HEK293 (cell line): ENCODE measurements at regions not wholly inside any gene's neighbourhood (a gene's known extent, or its start where the extent isn't known, plus 50 kb on each side); places are given as distances from the start of the nearest gene placed in this dataset.

Experiments used
- CTCF ChIP-seq: fragments of 450-650 bp; formaldehyde crosslinking; IDR thresholded peaks from 2 replicates; pipeline ENCODE4 v1.5.1; 2016; ENCODE audit warnings: missing biosample characterization, missing genetic modification characterization
- HOXD13 ChIP-seq: sonication (generic); formaldehyde crosslinking; IDR thresholded peaks from 2 replicates; pipeline ENCODE4 v1.8.0; 2022; ENCODE audit warnings: missing genetic modification reagents, borderline replicate concordance
- PRDM1 ChIP-seq: fragments of 450-650 bp; formaldehyde crosslinking; IDR thresholded peaks from 2 replicates; pipeline ENCODE4; 2016; ENCODE audit warnings: missing biosample characterization, missing genetic modification characterization
- ZBTB44 ChIP-seq: fragments of 450-650 bp; IDR thresholded peaks from 2 replicates; pipeline ENCODE4 v1.5.1; 2018; ENCODE audit warnings: missing biosample characterization, mild to moderate bottlenecking, missing genetic modification characterization
- ZBTB7A ChIP-seq: fragments of 450-650 bp; formaldehyde crosslinking; IDR thresholded peaks from 2 replicates; pipeline ENCODE4 v1.5.1; 2016; ENCODE audit warnings: low read depth, missing biosample characterization, missing genetic modification characterization
- ZNF16 ChIP-seq: fragments of 450-650 bp; formaldehyde crosslinking; IDR thresholded peaks from 2 replicates; pipeline ENCODE4 v1.5.1; 2016; ENCODE audit warnings: low read depth, missing biosample characterization, missing genetic modification characterization
- ZNF211 ChIP-seq: fragments of 450-650 bp; formaldehyde crosslinking; IDR thresholded peaks from 2 replicates; pipeline ENCODE4 v1.5.1; 2016; ENCODE audit warnings: low read depth, missing biosample characterization, missing genetic modification characterization
- ZNF23 ChIP-seq: fragments of 450-650 bp; formaldehyde crosslinking; IDR thresholded peaks from 2 replicates; pipeline ENCODE4 v1.5.1; 2016; ENCODE audit warnings: missing biosample characterization, missing genetic modification characterization, borderline replicate concordance
- ZNF274 ChIP-seq, 2 experiments: fragments of 200-500 bp in 1 of 2; fragments of 450-650 bp in 1 of 2; sonication (Bioruptor generic) in 1 of 2; formaldehyde crosslinking in 1 of 2; IDR thresholded peaks; 2 replicates each; pipeline versions ENCODE4 v1.5.1 to v1.6.1; 2014 to 2016; ENCODE audit warnings: borderline replicate concordance in 1 of 2, inconsistent platforms in 1 of 2, low read length in 1 of 2, missing biosample characterization in 1 of 2, missing genetic modification characterization in 1 of 2
- ZNF558 ChIP-seq: fragments of 450-650 bp; formaldehyde crosslinking; IDR thresholded peaks from 2 replicates; pipeline ENCODE4 v1.5.1; 2016; ENCODE audit warnings: missing biosample characterization, missing genetic modification characterization
- ZNF560 ChIP-seq: fragments of 450-650 bp; formaldehyde crosslinking; IDR thresholded peaks from 2 replicates; pipeline ENCODE4 v1.5.1; 2017; ENCODE audit warnings: missing biosample characterization, missing genetic modification characterization, borderline replicate concordance
- ZSCAN16 ChIP-seq: fragments of 450-650 bp; formaldehyde crosslinking; IDR thresholded peaks from 2 replicates; pipeline ENCODE4 v1.5.1; 2016; ENCODE audit warnings: missing biosample characterization, missing genetic modification characterization

DNA sequence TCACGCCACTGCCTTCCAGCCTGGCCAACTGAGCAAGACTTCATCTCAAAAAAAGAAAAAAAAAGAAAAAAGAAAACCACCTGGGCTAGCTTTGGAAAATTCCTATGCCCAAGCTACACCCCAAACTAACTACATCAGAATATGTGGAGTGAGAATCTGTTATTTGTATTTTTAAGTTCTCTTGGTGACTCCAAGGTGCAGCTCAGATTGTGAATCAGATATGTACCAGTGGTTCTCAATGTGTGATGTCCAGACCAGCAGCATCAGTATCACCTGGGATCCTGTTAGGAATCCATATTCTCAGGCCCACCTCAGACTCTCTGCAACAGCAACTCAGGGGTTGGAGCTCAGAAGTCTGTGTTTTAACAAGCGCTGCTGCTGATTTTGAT lies 376.8 kb downstream of the EDEM1 start:
- TF ChIP-seq ZNF211 = no peak
- TF ChIP-seq ZBTB44 (tag by site-specific recombination) = no peak
- no peak for TF ChIP-seq CTCF
- no peak for TF ChIP-seq ZSCAN16
- no peak for TF ChIP-seq ZNF274 (IDR thresholded peaks at IDR 0.05; ENCODE audit: low read length)
- no peak for TF ChIP-seq ZNF274 (tag by site-specific recombination; IDR thresholded peaks at IDR 0.05; ENCODE audit: borderline replicate concordance)
- TF ChIP-seq ZBTB7A (tag by site-specific recombination) = no peak
- TF ChIP-seq HOXD13 (CRISPR knock-in tag) = no peak
- no peak for TF ChIP-seq ZNF560 (tag by site-specific recombination)
- TF ChIP-seq ZNF558 (tag by site-specific recombination) = no peak
- no peak for TF ChIP-seq PRDM1 (tag by site-specific recombination)
- TF ChIP-seq ZNF16 (tag by site-specific recombination) = no peak
- TF ChIP-seq ZNF23 (tag by site-specific recombination) = no peak
